ENCODE measurements at regions not wholly inside any gene's neighbourhood (a gene's known extent, or its start where the extent isn't known, plus 50 kb on each side); places are given as distances from the start of the nearest gene placed in this dataset.

DNA sequence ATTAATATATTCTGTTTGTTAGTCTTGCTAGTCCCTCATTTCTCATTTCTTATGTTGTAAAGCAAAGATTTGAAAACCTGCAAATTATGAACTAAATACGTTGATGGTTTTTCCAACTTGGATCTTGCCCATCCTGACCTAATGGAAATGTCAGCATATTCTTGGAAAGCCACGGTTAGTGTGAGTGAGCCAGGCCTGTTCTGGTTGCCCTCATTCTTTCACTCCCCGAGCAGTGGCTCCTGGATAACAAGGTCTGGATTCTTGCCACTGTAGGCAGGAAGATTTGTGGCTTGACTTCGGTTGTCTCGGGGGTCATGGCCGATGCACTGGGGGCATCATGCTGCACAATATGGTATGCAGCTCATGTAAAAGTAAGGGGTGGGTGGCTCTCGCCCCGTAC is 359.1 kb downstream of the MEIS1 start:
- no peak for DNase-seq

DNA sequence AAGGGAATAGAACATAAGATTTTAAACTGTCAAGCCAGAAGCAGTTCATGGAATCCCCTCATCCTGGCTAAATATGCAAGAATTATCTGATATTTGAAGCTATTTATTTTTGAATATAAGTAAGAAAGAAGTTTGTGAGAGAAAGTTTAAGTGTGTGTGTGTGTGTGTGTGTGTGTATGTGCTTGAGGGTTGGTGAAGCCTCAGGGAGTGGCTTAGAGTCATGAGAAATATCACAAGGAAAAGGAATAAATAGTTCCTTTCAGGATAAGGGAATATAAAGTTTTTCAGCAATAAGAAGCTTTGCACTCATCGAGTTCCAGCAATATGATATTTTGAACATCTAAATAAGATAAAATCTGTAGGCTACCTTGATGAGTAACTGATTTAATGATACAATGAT is 359.6 kb downstream of the MEIS1 start:
- no peak for DNase-seq

DNA sequence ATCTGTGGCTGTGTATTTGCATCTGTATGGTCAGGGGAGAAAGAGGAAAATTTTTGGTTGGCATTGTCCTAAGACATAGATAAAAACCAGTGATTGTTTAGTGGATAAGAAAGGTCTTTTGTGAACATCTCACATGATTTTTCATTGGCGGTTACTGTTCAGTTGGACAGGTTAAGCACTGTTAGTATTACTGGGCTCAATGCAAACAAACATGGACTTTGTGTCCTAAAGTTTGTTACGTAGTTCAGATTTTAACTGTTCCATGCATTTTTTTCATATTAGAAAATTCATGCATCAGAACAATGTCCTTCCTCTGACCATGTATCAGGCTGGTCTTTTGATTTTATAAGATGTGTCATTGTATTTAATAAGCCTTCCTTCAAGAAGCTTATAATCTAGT is 368.0 kb downstream of the MEIS1 start:
- DNase-seq, result no peak

DNA sequence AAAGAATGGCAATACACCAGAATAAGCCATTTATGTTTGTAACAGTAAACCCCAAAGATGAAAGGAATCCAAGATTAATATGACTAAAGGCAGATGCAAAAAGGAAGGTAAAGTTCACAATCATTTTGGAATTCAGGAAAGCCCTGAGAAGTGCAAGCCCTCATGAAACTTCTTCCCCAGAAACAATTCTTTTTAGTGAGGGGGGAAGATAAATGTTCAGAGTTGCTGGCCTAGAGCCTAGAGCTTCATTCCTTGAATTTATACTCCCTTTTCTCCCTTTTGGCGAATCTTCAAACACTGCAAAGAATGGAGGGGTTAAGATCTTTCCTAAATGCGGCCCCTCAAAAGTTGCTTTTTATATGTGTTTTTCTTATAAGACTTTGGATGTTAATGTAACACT is 368.8 kb downstream of the MEIS1 start:
- no peak for DNase-seq

DNA sequence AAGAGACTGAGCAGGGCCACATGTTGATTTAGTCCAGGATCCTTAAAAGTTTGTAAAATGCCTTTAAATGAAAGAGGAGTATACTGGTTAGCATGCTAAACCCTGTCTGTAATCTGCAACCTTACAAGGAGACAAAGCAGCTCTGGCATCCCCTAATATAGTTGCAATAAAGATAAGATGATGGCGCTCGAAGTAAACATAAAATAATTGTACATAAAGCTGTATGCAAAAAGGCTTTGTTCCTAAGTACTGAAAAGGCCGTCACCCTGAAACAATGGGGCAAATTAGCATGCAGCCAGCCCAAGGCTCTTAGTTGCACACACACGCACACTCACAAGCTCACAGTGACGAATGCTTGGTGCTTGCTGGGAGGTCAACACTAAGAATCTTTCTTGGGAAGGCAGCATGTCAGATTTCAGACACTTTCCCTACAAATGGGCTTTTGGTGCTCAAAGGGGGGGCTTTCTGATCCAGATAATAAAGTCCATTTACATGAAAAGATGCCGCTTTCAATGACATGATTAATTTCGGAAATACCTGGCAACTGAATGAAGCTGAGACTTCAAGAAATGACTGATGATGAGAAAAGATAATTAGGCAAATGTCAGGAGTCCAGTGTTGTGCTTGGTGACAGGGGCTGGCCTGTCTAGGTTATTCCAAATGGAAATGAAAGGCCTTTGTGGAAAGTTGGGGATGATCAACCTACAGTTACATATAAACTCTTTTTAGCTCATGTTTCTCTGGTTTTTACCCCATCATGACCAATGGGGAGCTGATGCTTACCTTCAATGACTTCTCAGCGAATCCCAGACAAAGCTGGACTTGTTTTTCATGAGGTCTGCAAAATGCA is 370.3 kb downstream of the MEIS1 start:
- DNase-seq, result peak in 15 of 56 donors; percentile 1 to 28 (median 4)

DNA sequence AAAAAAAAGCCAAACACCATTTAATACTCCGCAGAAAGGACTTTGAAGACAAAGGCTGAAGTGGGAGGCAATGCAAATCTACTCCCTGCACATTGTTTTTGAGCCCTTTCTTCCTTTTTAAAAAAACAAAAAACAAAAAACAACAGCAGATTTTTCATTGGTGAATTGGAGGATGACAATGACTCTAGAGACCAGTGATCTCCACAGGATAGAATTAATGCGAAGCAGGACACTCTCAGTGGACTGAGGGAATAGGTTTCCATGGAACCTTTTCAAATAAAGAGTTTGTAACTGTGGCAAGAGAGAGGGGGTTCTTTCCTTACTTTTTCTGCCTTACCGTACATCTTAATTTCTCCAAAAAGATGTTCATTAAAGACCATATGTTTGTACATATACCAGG is 371.0 kb downstream of the MEIS1 start:
- no peak for DNase-seq

DNA sequence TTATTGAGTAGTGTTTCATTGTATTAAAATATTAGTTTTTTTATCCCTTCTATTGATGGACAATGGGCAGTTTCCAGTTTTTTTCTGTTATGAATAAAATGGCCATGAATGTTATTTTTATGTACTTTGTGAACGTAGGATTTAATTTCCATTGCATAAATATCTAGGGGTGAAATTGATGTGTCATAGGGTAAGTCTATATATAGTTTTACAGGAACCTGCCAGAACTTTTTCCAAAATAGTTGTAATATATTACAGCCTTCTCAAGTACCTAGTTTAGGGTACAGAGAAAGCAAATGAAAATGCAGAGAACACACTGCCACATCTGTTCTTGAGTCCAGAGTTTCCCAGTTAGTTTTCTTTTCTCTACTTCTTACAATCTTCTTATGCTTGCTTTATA is 378.6 kb downstream of the MEIS1 start:
- DNase-seq, result no peak

DNA sequence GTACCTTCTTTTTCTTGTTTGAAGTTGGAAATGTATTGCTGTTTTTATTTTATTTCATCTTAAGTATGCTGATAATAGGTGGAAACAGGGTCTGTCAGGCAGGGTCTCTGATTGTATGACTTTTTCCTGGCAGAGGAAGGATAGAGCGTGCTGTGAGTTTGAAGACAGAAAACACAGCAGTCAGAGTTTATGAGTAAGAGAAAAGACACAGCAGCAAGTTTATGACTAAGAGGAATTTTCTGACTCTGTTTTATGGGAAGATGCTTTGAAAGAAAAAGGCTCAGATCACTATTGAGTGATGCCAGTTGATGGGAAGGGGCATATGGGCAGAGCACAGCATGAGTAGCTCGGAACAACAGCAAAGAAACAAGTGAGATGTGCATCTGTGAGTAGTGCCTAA is 379.1 kb downstream of the MEIS1 start:
- DNase-seq, result no peak

DNA sequence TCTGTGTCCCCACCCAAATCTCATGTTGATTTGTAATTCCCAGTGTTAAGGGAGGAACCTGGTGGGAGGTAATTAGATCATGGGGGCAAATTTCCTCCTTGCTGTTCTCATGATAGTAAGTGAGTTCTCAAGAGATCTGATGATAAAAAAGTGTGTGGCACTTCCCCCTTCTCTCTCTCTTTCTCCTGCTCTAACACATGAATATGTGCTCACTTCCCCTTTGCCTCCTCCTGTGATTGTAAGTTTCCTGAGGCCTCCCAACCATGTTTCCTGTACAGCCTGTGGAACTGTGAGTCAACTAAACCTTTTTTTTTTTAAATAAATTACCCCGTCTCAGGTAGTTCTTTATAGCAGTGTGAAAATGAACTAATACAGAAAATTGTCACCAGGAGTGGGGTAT is 380.0 kb downstream of the MEIS1 start:
- no peak for DNase-seq

DNA sequence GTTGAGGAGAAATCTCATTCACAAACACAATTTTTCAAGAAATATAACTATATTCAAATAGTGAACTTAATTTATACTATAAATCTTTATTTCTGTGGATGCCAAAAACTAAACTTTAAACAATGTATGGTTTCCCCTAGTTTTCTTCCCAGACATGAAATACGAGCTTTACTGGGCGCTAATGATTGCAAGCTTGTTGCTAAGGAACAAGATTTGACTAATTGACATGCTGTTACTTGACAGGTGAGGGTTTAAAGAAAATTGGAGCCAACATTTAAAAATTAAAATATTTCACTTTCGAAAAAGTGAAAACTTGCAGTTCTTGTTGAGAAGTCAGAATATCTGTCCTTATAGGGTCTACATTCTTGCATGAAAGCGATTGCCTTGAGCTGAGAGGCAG is 381.0 kb downstream of the MEIS1 start:
- no peak for DNase-seq

DNA sequence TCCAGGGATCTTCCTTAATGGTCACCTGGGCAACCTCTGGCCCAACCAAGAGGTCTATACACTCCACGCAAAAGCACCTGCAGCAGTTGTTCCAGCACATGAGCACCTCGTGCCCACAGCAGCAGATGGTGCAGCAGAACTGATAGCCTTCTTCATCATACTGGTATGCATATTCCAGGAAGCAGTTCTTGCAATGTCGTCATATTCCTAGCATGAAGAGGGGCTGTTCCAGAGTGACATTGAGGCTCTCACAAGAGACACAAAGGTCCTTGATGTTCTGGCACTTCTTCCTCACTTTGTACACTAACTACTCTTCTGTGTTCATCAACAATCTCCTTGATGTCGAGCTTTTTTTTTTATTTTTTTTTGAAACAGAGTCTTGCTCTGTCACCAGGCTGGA is 386.2 kb downstream of the MEIS1 start:
- DNase-seq, result no peak

DNA sequence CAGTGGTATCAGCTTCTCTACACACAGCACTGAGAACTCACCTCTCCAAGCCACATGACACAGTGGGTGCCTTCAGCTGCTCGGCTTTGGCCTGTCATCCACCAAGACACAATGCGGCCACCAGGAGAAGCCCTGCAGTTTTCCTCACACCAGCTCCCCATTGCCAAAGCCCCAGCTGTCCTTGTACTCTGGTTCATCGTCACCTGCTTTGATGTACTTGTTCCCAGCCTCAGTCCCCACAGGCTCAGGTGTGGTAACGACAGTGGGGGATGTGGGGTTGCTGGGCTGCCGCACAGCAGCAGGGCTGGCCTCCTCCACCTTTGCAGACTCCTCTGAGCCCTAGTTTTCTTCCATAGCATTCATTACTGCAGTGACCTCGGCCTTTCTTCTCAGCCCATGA is 387.3 kb downstream of the MEIS1 start:
- DNase-seq, result no peak

DNA sequence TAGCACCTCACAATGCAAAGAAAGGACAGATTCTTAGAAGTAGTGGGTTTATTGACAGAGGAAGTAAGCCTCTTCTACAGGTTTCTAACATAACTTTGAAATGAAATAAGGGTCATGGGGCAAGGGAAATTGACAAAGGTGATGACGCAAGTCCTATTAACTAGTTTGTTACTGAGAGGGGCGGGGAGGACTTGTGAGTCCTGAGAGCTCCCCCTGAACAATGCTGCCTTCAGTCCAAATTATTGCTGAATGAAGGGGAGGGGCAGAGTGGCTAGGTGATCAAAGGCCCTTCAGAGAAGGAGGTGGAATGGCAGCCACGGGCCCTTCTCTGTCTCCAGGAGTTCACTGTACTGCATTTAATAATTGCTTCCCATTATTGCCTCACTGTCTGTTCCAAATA is 390.0 kb downstream of the MEIS1 start:
- DNase-seq, result no peak

DNA sequence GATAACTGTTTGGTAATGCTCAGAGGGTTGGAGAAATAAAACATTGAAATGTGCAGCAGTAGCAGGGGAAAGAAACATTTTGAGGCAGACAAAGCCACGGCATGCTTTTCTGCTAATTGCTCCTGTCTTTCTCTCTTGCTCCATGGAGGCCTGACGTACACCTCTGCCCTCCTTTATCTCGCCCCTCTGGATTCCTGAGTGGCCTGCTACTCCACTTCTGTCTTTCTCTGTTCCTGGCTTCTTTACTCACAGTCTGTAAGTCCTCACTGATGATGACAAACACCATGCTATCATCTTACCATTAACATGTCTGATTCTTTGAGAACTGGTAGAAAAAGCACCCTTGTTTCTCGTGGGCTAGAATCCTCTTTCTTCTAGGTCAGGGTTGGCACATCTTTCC is 392.9 kb downstream of the MEIS1 start:
- no peak for DNase-seq

DNA sequence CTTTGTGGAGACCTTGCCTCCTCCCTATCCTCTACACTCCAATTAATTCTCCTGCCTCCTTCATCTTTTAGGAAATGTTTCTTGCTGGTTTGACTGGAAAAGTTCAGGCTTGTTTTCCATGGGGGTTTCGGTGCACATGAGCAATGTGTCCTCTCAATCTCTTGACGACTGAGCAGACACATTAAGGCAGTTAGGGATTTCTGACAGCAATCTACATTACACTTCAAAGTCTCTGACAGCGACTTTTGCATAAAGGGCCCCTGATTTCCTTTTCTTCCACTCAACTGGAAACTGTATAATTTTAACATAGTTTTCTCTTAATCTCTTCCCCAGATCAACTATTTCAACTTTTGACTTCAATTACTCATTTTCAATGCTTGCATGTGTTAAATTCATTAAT is 394.0 kb downstream of the MEIS1 start:
- no peak for DNase-seq

DNA sequence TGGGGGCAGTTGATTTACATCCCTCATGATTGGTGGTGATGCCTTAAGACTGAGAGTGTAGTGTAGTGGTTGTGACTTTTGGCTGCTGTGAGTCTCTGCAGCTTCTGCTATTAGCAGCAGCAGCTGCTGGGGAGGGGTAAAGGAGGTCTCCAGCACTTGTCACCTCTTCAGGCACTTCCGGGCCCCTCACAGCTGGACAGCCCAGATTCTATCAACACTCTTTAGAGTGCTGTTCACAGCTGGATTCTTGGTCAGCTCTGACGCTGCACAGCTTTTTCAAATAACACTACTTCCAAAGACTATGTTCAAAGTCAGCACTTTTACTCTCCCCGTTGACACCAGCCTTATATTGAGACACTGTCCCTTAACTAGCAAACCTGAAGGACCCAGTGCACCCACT is 396.0 kb downstream of the MEIS1 start:
- DNase-seq, result no peak

DNA sequence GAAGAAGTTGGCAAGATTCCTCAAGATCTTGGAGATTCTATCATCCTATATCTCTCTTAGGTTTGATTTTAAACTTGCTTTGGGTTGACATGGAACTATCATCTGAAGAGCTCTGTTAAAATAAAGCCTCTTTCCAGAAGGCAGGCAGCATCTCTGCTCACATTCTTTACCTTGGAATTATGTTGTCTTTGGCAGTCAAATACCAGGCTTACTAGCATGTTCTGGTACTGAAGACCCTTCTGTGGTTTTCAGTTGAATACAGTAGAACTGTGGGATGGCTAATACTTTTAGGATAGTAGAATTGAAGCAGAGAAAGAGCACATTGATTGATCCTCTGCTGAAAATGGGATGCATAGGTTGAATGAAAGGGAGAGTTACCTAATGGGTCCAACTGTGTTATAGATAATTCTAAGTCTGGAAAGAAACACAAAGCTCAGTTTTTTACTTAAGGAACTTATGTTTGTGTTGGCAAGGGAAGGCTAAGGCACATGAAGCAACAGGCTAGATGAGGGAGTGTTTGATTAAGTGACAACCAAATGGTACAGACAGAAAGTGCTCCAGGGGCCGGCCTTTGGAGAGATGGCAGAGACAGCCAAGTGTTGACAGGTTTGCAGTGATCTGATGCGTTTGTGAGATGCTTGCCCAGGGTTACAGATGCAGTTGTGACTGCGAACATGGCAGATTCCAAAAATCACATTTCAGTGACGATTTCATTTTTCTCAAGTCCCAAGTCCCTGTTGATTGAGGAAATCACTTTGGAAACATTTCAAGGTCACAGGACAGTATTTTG is 397.9 kb downstream of the MEIS1 start:
- no peak for DNase-seq

DNA sequence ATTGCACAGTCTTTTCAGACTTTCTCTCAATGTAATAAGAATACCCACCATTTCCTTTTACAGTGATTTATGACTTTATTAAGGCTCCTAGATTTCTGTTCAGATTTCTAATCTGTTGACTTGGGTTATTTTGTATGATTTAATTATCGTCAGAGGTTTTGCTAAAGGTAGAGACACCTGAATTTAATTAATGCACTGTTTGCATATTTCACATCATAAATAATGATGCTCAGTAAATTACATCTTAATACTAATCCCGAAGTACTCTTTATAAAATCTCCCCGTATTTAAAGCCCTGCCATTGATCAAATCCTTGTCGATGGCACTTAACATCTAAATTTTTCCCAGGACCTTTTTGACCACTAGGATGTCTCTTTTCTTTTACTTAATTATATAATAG is 399.9 kb downstream of the MEIS1 start:
- DNase-seq, result no peak

DNA sequence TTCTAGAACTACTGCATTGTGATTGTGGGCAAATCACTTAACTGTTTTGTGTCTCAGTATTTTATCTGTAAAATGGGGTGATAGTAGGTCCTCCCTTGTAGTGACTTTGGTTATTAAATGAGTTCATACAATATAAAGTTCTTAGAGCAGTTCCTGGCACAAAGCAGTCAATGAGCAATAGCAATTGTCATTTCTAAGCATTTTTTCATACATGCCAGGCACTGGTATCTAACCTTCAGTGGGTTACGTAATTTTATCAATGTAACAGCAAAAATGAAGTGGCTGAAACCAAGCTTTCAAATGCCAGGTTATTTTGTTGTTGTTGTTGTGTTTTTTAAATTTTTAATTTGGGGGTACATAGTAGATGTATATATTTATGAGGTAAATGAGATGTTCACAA is 401.9 kb downstream of the MEIS1 start:
- no peak for DNase-seq

DNA sequence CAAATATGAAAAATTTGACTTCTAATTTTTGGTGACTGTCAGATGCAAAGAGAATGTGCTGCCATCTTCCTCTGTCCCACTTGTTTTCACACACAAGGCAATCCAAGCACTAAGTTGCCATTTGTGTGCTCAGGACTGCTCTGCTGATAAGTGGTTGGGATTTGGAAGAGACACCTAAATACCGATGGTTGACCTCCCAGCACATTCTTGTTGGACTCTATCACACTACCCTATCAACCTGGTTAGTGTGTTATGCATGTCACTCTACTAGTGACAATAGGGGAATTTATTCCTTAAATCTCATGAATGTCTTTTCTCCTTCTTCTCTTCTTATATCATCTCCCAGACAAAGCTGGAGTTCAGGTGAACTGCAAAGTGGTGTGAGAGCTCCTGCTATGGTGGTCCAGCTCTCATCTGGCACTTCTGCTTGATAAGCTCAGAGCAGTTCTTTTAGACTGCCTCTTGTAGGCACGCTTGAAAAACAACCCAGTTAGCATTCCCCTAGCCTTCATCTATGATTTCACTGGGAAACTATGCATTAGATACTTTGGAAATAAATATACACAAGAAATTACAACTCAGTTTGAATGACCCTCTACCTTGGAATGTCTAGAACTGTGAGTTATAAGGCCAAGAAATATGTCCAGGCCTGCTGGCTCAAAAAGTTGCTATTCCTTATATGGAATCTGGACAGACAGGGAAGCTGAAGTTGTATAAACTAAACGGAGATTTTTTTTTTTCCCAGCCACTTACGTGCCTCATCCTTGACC is 404.8 kb downstream of the MEIS1 start:
- no peak for DNase-seq

DNA sequence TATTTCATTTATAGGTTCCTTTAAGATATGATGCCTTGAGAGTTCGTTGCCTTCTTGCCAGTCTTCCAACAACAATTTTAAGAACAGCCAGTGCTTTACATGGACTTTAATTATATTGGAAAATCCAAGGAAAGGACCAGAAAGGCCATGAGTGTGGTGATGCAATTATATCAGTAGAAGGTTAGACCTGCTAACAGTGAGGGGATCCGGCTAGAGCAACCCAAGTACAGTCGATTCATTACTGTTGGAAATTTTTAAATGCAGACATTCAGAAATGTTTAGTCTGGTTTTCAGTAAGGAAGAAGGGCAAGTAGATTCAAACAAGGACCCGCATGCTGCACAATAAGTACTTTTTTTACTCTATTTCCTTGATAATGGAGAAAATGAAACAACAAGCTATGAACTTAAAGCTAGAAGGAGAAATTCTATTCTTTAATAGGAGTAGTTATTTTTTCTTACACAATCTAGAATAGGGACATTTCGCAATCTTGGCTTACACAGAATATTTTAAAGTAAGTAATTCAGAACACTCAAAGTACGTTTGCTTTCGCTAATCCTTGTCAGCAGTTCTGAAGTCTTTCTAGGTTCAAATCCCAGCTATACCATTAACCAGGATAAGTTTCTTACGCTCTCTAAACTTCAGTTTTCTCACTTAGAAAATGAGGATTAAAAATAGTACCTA is 405.5 kb downstream of the MEIS1 start:
- DNase-seq, result no peak

DNA sequence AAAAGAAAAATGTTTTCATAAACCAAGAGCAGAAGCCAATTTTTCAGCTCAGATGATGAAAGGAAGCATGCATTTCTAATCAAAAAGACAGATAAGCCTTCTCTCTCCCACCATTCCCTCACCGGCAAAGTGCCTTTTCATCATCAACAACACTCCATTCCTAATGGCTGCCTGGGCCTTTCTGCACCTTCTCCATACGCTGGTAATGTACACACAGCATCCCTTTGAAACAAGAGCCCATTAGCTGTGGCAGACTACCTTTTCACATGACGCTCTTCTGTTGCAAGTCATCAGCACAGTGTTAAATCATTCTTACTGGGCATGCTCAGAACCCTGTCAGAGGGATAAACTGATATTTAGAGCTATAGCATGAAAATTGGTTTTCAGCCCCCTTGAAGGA is 408.9 kb downstream of the MEIS1 start:
- no peak for DNase-seq

All from amygdala (tissue), 56 donors.